ENCODE measurements at regions not wholly inside any gene's neighbourhood (a gene's known extent, or its start where the extent isn't known, plus 50 kb on each side); places are given as distances from the start of the nearest gene placed in this dataset.

- H3F3A ChIP-seq (ENCODE audit: insufficient read depth, low read length, poor library complexity, severe bottlenecking), result no peaks in the 10 kb centered on the region
- H3K9me2 ChIP-seq (ENCODE audit: insufficient read depth, low read length), result no peaks in the 10 kb centered on the region
- no peaks in the 10 kb centered on the region for H3K27me3 ChIP-seq (ENCODE audit: insufficient read depth, low read depth, low read length)
- H3K9me3 ChIP-seq (ENCODE audit: low read length), result no peaks in the 10 kb centered on the region
- no peak overlapping the region for H2AFZ ChIP-seq (ENCODE audit: low read depth, low read length)
- H3K27ac ChIP-seq (ENCODE audit: low read length), result no peak overlapping the region
- no peak overlapping the region for H3K4me3 ChIP-seq (ENCODE audit: low read length)
- no peak overlapping the region for H3K9ac ChIP-seq (ENCODE audit: low read length)
- H3K4me2 ChIP-seq (ENCODE audit: low read length), result no peak overlapping the region
- no peaks in the 10 kb centered on the region for H4K20me1 ChIP-seq (ENCODE audit: insufficient read depth)
- no peaks in the 10 kb centered on the region for H3K36me3 ChIP-seq (ENCODE audit: insufficient read depth, low read length)
- H3K79me2 ChIP-seq (replicated peaks; ENCODE audit: insufficient read depth, low read length), result no peaks in the 10 kb centered on the region
- TF ChIP-seq EZH2 (IDR thresholded peaks at IDR 0.05; ENCODE audit: borderline replicate concordance, insufficient read depth, low read length, poor library complexity, severe bottlenecking) (no peak), POLR2AphosphoS5 (IDR thresholded peaks at IDR 0.05) (no peak), SMC3 (conservative IDR thresholded peaks at IDR 0.05; ENCODE audit: poor library complexity) (no peak), RAD21 (conservative IDR thresholded peaks at IDR 0.05) (no peak), TAF1 (IDR thresholded peaks at IDR 0.05; ENCODE audit: low read depth) (no peak), REST (IDR thresholded peaks at IDR 0.05; ENCODE audit: borderline replicate concordance) (no peak), MXI1 (conservative IDR thresholded peaks at IDR 0.05; ENCODE audit: poor library complexity, severe bottlenecking) (no peak), EP300 (conservative IDR thresholded peaks at IDR 0.05; ENCODE audit: poor library complexity, severe bottlenecking) (no peak), CTCF (IDR thresholded peaks at IDR 0.05; ENCODE audit: poor library complexity, severe bottlenecking) (no peak)
These were observed 129.7 kb upstream of the MYCN start for GRCh38 chr2:15810477-15811150.

- no peak overlapping the region for H2AFZ ChIP-seq (ENCODE audit: low read depth, low read length)
- no peak overlapping the region for H3K27ac ChIP-seq (ENCODE audit: low read length)
These were observed 129.0 kb upstream of the MYCN start for GRCh38 chr2:15811367-15811766.

More at GRCh38 chr2:15811367-15811766, 129.0 kb upstream of the MYCN start:
- TF ChIP-seq POLR2AphosphoS5 (IDR thresholded peaks at IDR 0.05) (no peak), SMC3 (conservative IDR thresholded peaks at IDR 0.05; ENCODE audit: poor library complexity) (no peak), EP300 (conservative IDR thresholded peaks at IDR 0.05; ENCODE audit: poor library complexity, severe bottlenecking) (no peak), RAD21 (conservative IDR thresholded peaks at IDR 0.05) (no peak), EZH2 (IDR thresholded peaks at IDR 0.05; ENCODE audit: borderline replicate concordance, insufficient read depth, low read length, poor library complexity, severe bottlenecking) (no peak), MXI1 (conservative IDR thresholded peaks at IDR 0.05; ENCODE audit: poor library complexity, severe bottlenecking) (no peak), TAF1 (IDR thresholded peaks at IDR 0.05; ENCODE audit: low read depth) (no peak), REST (IDR thresholded peaks at IDR 0.05; ENCODE audit: borderline replicate concordance) (no peak), CTCF (IDR thresholded peaks at IDR 0.05; ENCODE audit: poor library complexity, severe bottlenecking) (no peak)
- H3K9me3 ChIP-seq (ENCODE audit: low read length), result no peaks in the 10 kb centered on the region
- no peak overlapping the region for H3K4me2 ChIP-seq (ENCODE audit: low read length)
- H4K20me1 ChIP-seq (ENCODE audit: insufficient read depth), result no peaks in the 10 kb centered on the region
- no peak overlapping the region for H3K9ac ChIP-seq (ENCODE audit: low read length)
- H3K27me3 ChIP-seq (ENCODE audit: insufficient read depth, low read depth, low read length), result no peaks in the 10 kb centered on the region
- H3K79me2 ChIP-seq (replicated peaks; ENCODE audit: insufficient read depth, low read length), result no peaks in the 10 kb centered on the region
- no peaks in the 10 kb centered on the region for H3K9me2 ChIP-seq (ENCODE audit: insufficient read depth, low read length)
- H3K4me3 ChIP-seq (ENCODE audit: low read length), result no peak overlapping the region
- no peaks in the 10 kb centered on the region for H3K36me3 ChIP-seq (ENCODE audit: insufficient read depth, low read length)
- H3F3A ChIP-seq (ENCODE audit: insufficient read depth, low read length, poor library complexity, severe bottlenecking), result no peaks in the 10 kb centered on the region
